Activated CD4-positive, alpha-beta memory T cell treated with anti-CD3 and anti-CD28 coated beads for 36 hours (primary cell): ENCODE measurements at regions not wholly inside any gene's neighbourhood (a gene's known extent, or its start where the extent isn't known, plus 50 kb on each side); places are given as distances from the start of the nearest gene placed in this dataset.
"Not testable (repeated sequence)": the region's sequence is repeated elsewhere in the genome, so short reads cannot be mapped to it uniquely, and the experiment has no call there.

Experiments used
- CTCF ChIA-PET: fragments of 350-600 bp; sonication (Branson Sonifier 250); formaldehyde crosslinking; loops from one replicate; lab custom pipeline; 2021; ENCODE audit warnings: antibody characterized with exemption, inconsistent platforms; lab: Charles Lee
- POLR2A ChIA-PET: fragments of 350-600 bp; sonication (Branson Sonifier 250); formaldehyde crosslinking; loops from one replicate; lab custom pipeline; 2021; ENCODE audit warnings: antibody characterized with exemption; lab: Charles Lee
- DNase-seq: peaks from one replicate; pipeline ENCODE4 v3.0.0-alpha.2; 2020
- H3K27ac Mint-ChIP-seq: one replicate; pipeline ENCODE4 v1.8.0; 2021; ENCODE audit warnings: mixed read lengths
- H3K27me3 Mint-ChIP-seq: one replicate; pipeline ENCODE4 v1.8.0; 2021; ENCODE audit warnings: mixed read lengths
- H3K36me3 Mint-ChIP-seq: one replicate; pipeline ENCODE4 v1.8.0; 2021; ENCODE audit warnings: mixed read lengths
- H3K4me1 Mint-ChIP-seq: one replicate; pipeline ENCODE4 v1.8.0; 2021; ENCODE audit warnings: low read depth, mixed read lengths
- H3K4me3 Mint-ChIP-seq: one replicate; pipeline ENCODE4 v1.8.0; 2021; ENCODE audit warnings: mild to moderate bottlenecking, mixed read lengths
- H3K9me3 Mint-ChIP-seq: one replicate; pipeline ENCODE4 v1.8.0; 2021; ENCODE audit warnings: mixed read lengths
- intact Hi-C: fragments of 100-400 bp; cut with micrococcal nuclease; formaldehyde crosslinking; loops from one replicate; pipeline ENCODE4 v1.15.1; 2023

- Mint-ChIP-seq H3K27me3 (no peaks in the 10 kb centered on the region), H3K4me3 (no peak overlapping the region), H3K27ac (no peak overlapping the region), H3K36me3 (no peaks in the 10 kb centered on the region), H3K4me1 (no peaks in the 10 kb centered on the region), H3K9me3 (peaks cover 2% of the 10 kb centered on the region)
- ChIA-PET POLR2A (no interaction called here), CTCF (no interaction called here)
- intact Hi-C loops = no loop called here
- no peak for DNase-seq
Measured at GRCh38 chr1:98575955-98576354, 85.6 kb upstream of the SNX7 start.

- ChIA-PET CTCF (no interaction called here), POLR2A (no interaction called here)
- Mint-ChIP-seq H3K36me3 (no peaks in the 10 kb centered on the region), H3K4me3 (no peak overlapping the region), H3K27ac (no peak overlapping the region), H3K27me3 (no peaks in the 10 kb centered on the region), H3K4me1 (no peaks in the 10 kb centered on the region), H3K9me3 (peaks cover 16% of the 10 kb centered on the region)
- intact Hi-C loops = no loop called here
- DNase-seq = no peak
Measured at GRCh38 chr1:98565951-98566350, 95.6 kb upstream of the SNX7 start.

DNA sequence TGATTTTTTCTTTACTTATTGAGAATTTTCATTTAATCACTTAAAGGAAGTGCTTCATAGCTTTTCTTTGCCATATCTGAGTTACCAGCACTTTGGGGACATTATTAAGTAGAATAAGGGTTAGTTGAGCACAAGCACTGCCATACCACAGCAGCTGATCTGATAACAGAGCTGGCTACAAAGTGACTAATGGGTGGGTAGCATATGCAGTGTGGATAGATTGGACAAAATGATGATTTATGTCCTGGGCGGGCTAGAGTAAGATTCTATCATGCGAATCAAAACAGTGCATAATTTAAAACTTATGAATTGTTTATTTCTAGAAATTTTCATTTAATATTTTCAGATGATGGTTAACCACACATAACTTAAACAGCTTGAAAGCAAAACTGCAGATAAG is 102.2 kb upstream of the SNX7 start:
- ChIA-PET CTCF (no interaction called here), POLR2A (no interaction called here)
- no peaks in the 10 kb centered on the region for H3K4me1 Mint-ChIP-seq
- no peak for DNase-seq
- H3K9me3 Mint-ChIP-seq = peaks cover 14% of the 10 kb centered on the region
- no peaks in the 10 kb centered on the region for H3K36me3 Mint-ChIP-seq
- H3K4me3 Mint-ChIP-seq = no peak overlapping the region
- H3K27me3 Mint-ChIP-seq = no peaks in the 10 kb centered on the region
- intact Hi-C loops = no loop called here
- H3K27ac Mint-ChIP-seq = no peak overlapping the region

- H3K27ac Mint-ChIP-seq = no peak overlapping the region
- POLR2A ChIA-PET = no interaction called here
Measured at GRCh38 chr1:98557895-98558294, 103.6 kb upstream of the SNX7 start.

GRCh38 chr1:98556521-98557158 is 104.9 kb upstream of the SNX7 start:
- Mint-ChIP-seq H3K27ac (no peak overlapping the region), H3K9me3 (no peaks in the 10 kb centered on the region), H3K4me3 (no peak overlapping the region), H3K27me3 (no peaks in the 10 kb centered on the region), H3K4me1 (no peaks in the 10 kb centered on the region), H3K36me3 (no peaks in the 10 kb centered on the region)
- CTCF ChIA-PET = no interaction called here
- POLR2A ChIA-PET = no interaction called here
- no peak for DNase-seq
- intact Hi-C loops = no loop called here

More at GRCh38 chr1:98557895-98558294, 103.6 kb upstream of the SNX7 start:
- H3K4me1 Mint-ChIP-seq = no peaks in the 10 kb centered on the region
- CTCF ChIA-PET = no interaction called here
- H3K4me3 Mint-ChIP-seq = no peak overlapping the region
- DNase-seq = no peak
- intact Hi-C loops = no loop called here
- no peaks in the 10 kb centered on the region for H3K36me3 Mint-ChIP-seq
- H3K27me3 Mint-ChIP-seq = no peaks in the 10 kb centered on the region
- H3K9me3 Mint-ChIP-seq = peaks cover 7% of the 10 kb centered on the region

DNA sequence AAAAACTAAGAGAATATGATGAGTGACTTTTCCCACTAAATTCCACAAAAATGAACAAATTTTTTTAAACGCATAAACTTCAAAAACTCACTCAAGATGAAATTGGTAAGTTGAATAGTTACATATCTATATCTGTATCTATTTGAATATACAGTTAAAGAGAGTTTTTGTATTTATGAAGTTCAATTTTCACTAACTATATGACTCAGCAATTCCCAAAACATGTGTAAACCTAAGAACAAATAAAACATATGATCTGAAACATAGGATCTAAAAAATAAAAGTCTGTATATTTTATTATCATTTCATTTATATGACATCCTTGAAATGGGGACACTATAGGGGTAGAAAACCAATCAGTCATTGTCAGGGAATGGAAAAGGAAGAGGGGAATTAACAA is 105.7 kb upstream of the SNX7 start:
- ChIA-PET POLR2A (no interaction called here), CTCF (no interaction called here)
- Mint-ChIP-seq H3K27ac (no peak overlapping the region), H3K4me3 (no peak overlapping the region), H3K4me1 (no peaks in the 10 kb centered on the region), H3K27me3 (no peaks in the 10 kb centered on the region), H3K9me3 (no peaks in the 10 kb centered on the region), H3K36me3 (no peaks in the 10 kb centered on the region)
- intact Hi-C loops = no loop called here
- DNase-seq = no peak

- H3K27me3 Mint-ChIP-seq, H3K4me3 Mint-ChIP-seq, DNase-seq, H3K36me3 Mint-ChIP-seq, H3K4me1 Mint-ChIP-seq, POLR2A ChIA-PET, H3K9me3 Mint-ChIP-seq, intact Hi-C loops, H3K27ac Mint-ChIP-seq: not testable (repeated sequence)
- CTCF ChIA-PET = interaction anchor here (0.7 kb wide), 1 partner anchor 318 kb away, joined by 3 read pairs; no protein-coding TSS in a partner anchor
Measured at GRCh38 chr1:98552576-98553074, 108.9 kb upstream of the SNX7 start.

GRCh38 chr1:98550076-98550475 is 111.4 kb upstream of the SNX7 start:
- intact Hi-C loops = no loop called here
- no peak overlapping the region for H3K27ac Mint-ChIP-seq
- ChIA-PET POLR2A (no interaction called here), CTCF (interaction anchor here (0.6 kb wide), 1 partner anchor 1779 kb away, joined by 3 read pairs; no protein-coding TSS in a partner anchor)
- H3K9me3 Mint-ChIP-seq = peaks cover 10% of the 10 kb centered on the region
- H3K4me3 Mint-ChIP-seq = no peak overlapping the region
- no peak for DNase-seq
- H3K4me1 Mint-ChIP-seq = no peaks in the 10 kb centered on the region
- H3K36me3 Mint-ChIP-seq = no peaks in the 10 kb centered on the region
- no peaks in the 10 kb centered on the region for H3K27me3 Mint-ChIP-seq

GRCh38 chr1:98546319-98546718 is 115.2 kb upstream of the SNX7 start:
- ChIA-PET CTCF (no interaction called here), POLR2A (no interaction called here)
- H3K27ac Mint-ChIP-seq = no peak overlapping the region
- H3K36me3 Mint-ChIP-seq = no peaks in the 10 kb centered on the region
- H3K9me3 Mint-ChIP-seq = peaks cover 10% of the 10 kb centered on the region
- no peak for DNase-seq
- intact Hi-C loops = no loop called here
- H3K27me3 Mint-ChIP-seq = no peaks in the 10 kb centered on the region
- H3K4me3 Mint-ChIP-seq = no peak overlapping the region
- H3K4me1 Mint-ChIP-seq = no peaks in the 10 kb centered on the region

GRCh38 chr1:98538106-98538505 is 123.4 kb upstream of the SNX7 start:
- no peak for DNase-seq
- ChIA-PET CTCF (no interaction called here), POLR2A (no interaction called here)
- no peaks in the 10 kb centered on the region for H3K4me1 Mint-ChIP-seq
- no peak overlapping the region for H3K4me3 Mint-ChIP-seq
- intact Hi-C loops = no loop called here
- H3K27ac Mint-ChIP-seq = no peak overlapping the region
- H3K36me3 Mint-ChIP-seq = no peaks in the 10 kb centered on the region
- H3K27me3 Mint-ChIP-seq = no peaks in the 10 kb centered on the region
- H3K9me3 Mint-ChIP-seq = peaks cover 2% of the 10 kb centered on the region

DNA sequence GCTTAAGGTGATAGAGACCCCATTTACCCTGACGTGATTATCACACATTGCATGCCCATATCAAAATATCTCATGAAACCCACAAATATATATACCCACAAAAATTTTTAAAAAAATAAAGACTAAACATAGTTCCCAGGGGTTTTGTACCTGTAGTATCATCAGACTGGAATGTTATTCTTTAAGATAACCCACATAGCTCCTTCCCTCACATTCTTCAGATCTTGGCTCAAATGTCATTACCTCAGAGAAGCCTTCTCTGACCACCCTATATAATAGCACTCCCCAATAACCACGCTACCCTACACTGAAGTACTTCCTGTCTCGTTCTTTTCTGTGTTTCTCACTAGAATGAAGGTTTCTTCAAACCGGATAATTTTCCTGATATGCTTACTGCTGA is 138.3 kb upstream of the SNX7 start:
- CTCF ChIA-PET = no interaction called here
- POLR2A ChIA-PET = no interaction called here
- H3K4me1 Mint-ChIP-seq = no peaks in the 10 kb centered on the region

DNA sequence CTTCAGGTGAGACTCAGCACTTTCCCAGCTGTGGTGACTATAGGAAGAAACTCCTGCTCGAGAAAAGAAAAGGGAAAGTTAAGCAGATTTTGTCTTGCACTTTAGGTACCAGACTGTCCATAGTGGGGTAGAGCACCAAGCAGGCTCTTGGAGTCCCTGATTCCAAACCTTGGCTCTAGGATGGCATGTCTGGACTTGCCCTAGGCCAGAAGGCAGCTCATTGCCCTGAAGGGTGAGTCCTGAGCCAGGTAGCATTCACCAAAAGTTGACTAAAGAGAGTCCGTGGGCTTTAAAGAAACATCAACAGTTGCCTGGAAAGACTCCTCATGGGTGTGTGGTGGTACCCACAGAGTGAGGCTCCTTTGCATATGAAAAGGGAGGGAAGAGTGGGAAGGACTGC is 145.2 kb upstream of the SNX7 start:
- intact Hi-C loops = no loop called here
- DNase-seq = no peak
- Mint-ChIP-seq H3K9me3 (no peaks in the 10 kb centered on the region), H3K4me1 (no peaks in the 10 kb centered on the region), H3K27me3 (no peaks in the 10 kb centered on the region), H3K36me3 (no peaks in the 10 kb centered on the region), H3K4me3 (no peak overlapping the region), H3K27ac (no peak overlapping the region)
- ChIA-PET CTCF (interaction anchor here (1.0 kb wide), 1 partner anchor 11 kb away, joined by 3 read pairs; no protein-coding TSS in a partner anchor), POLR2A (no interaction called here)

More for the DNA sequence above, 138.3 kb upstream of the SNX7 start:
- peaks cover 28% of the 10 kb centered on the region for H3K9me3 Mint-ChIP-seq
- DNase-seq = no peak
- no peaks in the 10 kb centered on the region for H3K27me3 Mint-ChIP-seq
- intact Hi-C loops = no loop called here
- no peak overlapping the region for H3K27ac Mint-ChIP-seq
- no peaks in the 10 kb centered on the region for H3K36me3 Mint-ChIP-seq
- no peak overlapping the region for H3K4me3 Mint-ChIP-seq

DNA sequence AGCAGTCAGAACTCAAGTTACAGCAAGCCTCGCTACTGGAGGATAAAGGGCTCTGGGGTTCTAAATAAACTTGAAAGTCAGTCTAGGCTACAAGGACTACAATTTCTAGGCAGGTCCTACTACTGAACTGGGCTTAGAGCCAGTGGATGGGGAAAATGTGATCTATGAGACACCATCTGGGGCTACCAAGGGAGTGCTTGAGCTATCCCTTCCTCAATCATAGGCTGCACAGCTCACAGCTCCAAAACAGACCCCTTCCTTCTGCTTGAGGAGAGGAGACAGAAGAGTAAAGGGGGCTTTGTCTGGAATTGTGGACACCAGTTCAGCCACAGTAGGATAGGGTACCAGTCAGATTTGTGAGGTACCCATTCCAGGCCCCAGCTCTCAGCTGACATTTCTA is 145.8 kb upstream of the SNX7 start:
- POLR2A ChIA-PET = no interaction called here
- no peak for DNase-seq
- intact Hi-C loops = no loop called here
- H3K9me3 Mint-ChIP-seq = no peaks in the 10 kb centered on the region
- H3K27me3 Mint-ChIP-seq = no peaks in the 10 kb centered on the region
- CTCF ChIA-PET = interaction anchor here (1.0 kb wide), 1 partner anchor 11 kb away, joined by 3 read pairs; no protein-coding TSS in a partner anchor
- H3K4me3 Mint-ChIP-seq = no peak overlapping the region
- no peak overlapping the region for H3K27ac Mint-ChIP-seq
- no peaks in the 10 kb centered on the region for H3K4me1 Mint-ChIP-seq
- no peaks in the 10 kb centered on the region for H3K36me3 Mint-ChIP-seq
